Cardiac muscle cell (in vitro differentiated cells and primary cell): ENCODE measurements at regions not wholly inside any gene's neighbourhood (a gene's known extent, or its start where the extent isn't known, plus 50 kb on each side); places are given as distances from the start of the nearest gene placed in this dataset.
A peak's percentile ranks its signal among the peaks of the same experiment; 100 is the strongest.

Source experiments
- DNase-seq, 2 donors: peaks; one replicate each; pipeline versions ENCODE4 v3.0.0 to v3.0.0-alpha.2; 2010 to 2017; ENCODE audit warnings: low read depth in 1 of 2, low spot score in 1 of 2
- H3K27ac ChIP-seq: fragments of 200-600 bp; sonication (generic); 2 replicates; pipeline ENCODE4 v1.5.1; 2016
- H3K27me3 ChIP-seq: fragments of 200-600 bp; sonication (generic); 2 replicates; pipeline ENCODE4 v1.6.0; 2016; ENCODE audit warnings: control low read depth
- H3K36me3 ChIP-seq: fragments of 200-600 bp; sonication (generic); 2 replicates; pipeline ENCODE4 v1.5.1; 2016; ENCODE audit warnings: control low read depth
- H3K4me1 ChIP-seq: fragments of 200-600 bp; sonication (generic); 2 replicates; pipeline ENCODE4 v1.8.1; 2017; ENCODE audit warnings: low read depth, mild to moderate bottlenecking, mixed run types
- H3K4me3 ChIP-seq: fragments of 200-600 bp; sonication (generic); 2 replicates; pipeline ENCODE4 v1.5.1; 2016; ENCODE audit warnings: mild to moderate bottlenecking
- H3K9me3 ChIP-seq: fragments of 200-600 bp; sonication (generic); 2 replicates; pipeline ENCODE4 v1.5.1; 2017; ENCODE audit warnings: low read depth, mild to moderate bottlenecking, control low read depth
- TF ChIP-seq, protein P1 (sequence below): IDR thresholded peaks from 2 replicates; pipeline ENCODE4 v1.5.1; 2012; ENCODE audit warnings: low read depth, mild to moderate bottlenecking, low read length

DNA sequence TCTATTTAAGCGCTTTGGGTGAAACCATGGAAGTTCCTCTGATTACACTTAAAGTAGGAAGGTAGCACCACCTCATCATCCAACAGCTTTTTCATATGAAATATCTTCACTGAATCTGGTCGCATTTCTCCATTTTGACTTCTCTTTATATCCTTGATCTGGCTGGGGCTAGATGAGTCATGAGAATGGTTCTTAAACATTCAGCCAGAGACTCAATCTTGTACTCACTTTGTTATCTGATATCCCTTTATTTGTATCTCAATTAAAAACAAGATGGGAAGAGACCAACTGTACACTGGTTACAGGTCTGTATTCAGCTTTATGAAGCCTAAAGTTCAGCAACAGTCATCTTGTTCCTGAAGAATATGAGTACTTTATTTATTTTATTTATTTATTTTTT lies 84.9 kb downstream of the CBLL2 start:
- Histone ChIP-seq H3K4me3 (no peak overlapping the region), H3K27ac (no peak overlapping the region), H3K27me3 (no peaks in the 10 kb centered on the region), H3K36me3 (no peaks in the 10 kb centered on the region), H3K9me3 (no peaks in the 10 kb centered on the region), H3K4me1 (peaks cover 4% of the 10 kb centered on the region)
- TF ChIP-seq, protein P1, sequence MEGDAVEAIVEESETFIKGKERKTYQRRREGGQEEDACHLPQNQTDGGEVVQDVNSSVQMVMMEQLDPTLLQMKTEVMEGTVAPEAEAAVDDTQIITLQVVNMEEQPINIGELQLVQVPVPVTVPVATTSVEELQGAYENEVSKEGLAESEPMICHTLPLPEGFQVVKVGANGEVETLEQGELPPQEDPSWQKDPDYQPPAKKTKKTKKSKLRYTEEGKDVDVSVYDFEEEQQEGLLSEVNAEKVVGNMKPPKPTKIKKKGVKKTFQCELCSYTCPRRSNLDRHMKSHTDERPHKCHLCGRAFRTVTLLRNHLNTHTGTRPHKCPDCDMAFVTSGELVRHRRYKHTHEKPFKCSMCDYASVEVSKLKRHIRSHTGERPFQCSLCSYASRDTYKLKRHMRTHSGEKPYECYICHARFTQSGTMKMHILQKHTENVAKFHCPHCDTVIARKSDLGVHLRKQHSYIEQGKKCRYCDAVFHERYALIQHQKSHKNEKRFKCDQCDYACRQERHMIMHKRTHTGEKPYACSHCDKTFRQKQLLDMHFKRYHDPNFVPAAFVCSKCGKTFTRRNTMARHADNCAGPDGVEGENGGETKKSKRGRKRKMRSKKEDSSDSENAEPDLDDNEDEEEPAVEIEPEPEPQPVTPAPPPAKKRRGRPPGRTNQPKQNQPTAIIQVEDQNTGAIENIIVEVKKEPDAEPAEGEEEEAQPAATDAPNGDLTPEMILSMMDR = no peak
- DNase-seq = no peak

DNA sequence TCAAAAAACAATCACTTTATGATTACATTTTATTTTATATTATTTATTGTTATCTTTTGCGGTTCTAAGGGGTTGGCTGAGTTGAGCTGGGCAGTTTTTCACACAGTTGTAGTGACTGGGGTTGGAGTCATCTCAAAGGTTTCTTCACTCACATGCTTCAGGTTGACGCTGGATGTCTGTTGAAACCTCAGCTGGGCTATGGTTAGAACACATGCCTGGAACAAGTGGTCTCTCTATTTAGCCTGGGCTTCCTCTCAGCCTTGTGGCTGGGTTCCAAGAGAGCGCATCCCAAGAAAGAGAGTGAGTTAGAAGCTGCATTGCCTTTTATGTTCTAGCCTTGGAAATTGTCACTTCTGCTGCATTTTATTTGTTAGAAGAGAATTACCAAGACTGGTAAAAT lies 87.4 kb downstream of the CBLL2 start:
- no peaks in the 10 kb centered on the region for H3K36me3 ChIP-seq
- TF ChIP-seq, protein P1 = no peak
- no peak overlapping the region for H3K4me3 ChIP-seq
- no peaks in the 10 kb centered on the region for H3K27me3 ChIP-seq
- H3K9me3 ChIP-seq = no peaks in the 10 kb centered on the region
- peaks cover 4% of the 10 kb centered on the region for H3K4me1 ChIP-seq
- peak in 1 of 2 donors; percentile 7 for DNase-seq
- H3K27ac ChIP-seq = no peak overlapping the region

DNA sequence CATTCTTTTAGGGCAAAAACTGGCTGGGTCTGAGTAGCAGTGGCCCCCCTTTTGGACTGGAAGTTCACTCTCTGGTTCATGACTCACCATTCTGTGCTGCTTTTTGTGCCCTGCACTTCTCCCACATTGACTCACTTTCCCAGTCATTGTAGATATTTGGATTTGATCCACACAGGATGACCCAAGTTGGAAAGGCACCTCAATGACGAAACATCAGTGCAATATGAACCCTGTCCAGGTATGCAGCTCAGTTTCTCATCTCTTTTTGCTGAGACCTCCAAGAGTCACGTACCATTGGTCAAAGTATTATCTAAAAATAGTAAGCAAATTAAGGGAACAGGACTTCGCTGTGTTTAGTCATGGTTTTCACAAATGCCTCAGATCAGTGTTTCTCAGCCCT lies 92.7 kb downstream of the CBLL2 start:
- H3K9me3 ChIP-seq = no peaks in the 10 kb centered on the region
- H3K4me1 ChIP-seq = no peaks in the 10 kb centered on the region
- H3K36me3 ChIP-seq = no peaks in the 10 kb centered on the region
- no peak overlapping the region for H3K27ac ChIP-seq
- no peaks in the 10 kb centered on the region for H3K27me3 ChIP-seq
- no peak overlapping the region for H3K4me3 ChIP-seq
- TF ChIP-seq, protein P1 = no peak
- peak in 1 of 2 donors; percentile 15 for DNase-seq

DNA sequence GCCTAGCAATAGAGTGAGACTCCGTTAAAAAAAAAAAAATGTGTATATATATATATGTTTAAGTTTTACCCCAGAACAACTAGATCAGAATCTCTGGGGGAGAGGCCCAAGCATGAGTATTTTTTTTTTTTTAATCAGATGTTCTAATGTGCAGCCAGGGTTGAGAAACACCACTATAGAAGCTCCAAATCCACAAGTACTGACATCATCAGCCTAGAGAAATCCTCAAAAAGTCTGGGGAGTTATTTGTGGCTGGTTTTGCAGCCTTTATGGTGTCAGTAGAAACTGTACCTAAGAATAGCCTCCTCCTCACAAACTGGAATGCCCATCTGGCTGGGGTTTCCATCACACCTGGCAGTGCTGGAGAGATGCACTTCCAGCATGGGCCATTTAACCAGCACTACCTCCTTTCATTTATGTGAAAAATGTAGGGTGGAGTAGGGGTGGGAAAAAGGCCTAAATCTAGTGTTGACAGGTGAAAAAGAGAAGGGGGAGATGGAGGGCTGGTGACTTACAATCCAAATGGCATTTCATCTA lies 93.5 kb downstream of the CBLL2 start:
- no peak overlapping the region for H3K27ac ChIP-seq
- DNase-seq = no peak
- TF ChIP-seq, protein P1 = no peak

DNA sequence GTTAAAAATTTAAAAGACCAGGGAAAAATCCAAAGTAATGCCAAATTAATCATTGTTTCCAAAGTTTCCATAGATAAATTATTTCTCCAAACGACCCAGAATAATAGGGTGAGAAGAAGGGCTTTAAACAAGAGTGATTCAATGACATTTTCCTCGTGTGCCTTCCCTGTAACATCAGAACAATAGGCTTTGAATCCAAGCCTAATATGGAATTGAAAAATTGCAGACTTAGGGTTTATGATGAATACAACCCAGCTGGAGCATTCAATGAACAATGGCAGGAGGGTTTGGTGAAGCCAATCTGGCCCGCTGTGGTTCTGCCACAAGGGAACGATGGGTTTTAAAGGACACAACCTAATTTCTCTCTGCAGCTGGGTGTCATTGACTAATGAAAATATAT lies 94.2 kb downstream of the CBLL2 start:
- no peak overlapping the region for H3K27ac ChIP-seq
- H3K9me3 ChIP-seq = no peaks in the 10 kb centered on the region
- TF ChIP-seq, protein P1 = no peak
- H3K36me3 ChIP-seq = no peaks in the 10 kb centered on the region
- H3K27me3 ChIP-seq = no peaks in the 10 kb centered on the region
- H3K4me1 ChIP-seq = no peaks in the 10 kb centered on the region
- H3K4me3 ChIP-seq = no peak overlapping the region
- no peak for DNase-seq

More for the DNA sequence above, 93.5 kb downstream of the CBLL2 start:
- H3K4me3 ChIP-seq = no peak overlapping the region
- H3K4me1 ChIP-seq = no peaks in the 10 kb centered on the region
- no peaks in the 10 kb centered on the region for H3K9me3 ChIP-seq
- H3K27me3 ChIP-seq = no peaks in the 10 kb centered on the region
- no peaks in the 10 kb centered on the region for H3K36me3 ChIP-seq

DNA sequence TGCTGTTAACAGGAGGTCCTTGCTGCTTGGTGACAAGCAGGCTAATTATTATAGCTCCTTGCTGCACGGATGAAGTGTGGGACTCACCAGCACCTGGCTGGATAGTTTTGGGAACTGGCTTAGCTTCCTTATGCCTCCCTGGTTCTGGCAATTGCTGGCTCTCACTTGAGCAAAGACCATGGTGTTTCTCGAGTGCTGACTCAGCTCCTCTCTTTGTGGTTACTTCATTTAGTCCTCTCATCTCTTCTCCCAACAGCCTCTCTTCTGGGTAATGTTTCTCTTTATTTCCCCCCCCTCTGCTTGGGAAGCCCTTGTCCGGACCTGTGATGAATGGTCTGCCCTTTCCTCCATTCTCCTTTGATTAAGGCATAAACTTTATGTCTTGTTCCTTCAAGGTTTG lies 100.4 kb downstream of the CBLL2 start:
- H3K27me3 ChIP-seq = no peaks in the 10 kb centered on the region
- H3K36me3 ChIP-seq = no peaks in the 10 kb centered on the region

More for the DNA sequence above, 100.4 kb downstream of the CBLL2 start:
- TF ChIP-seq, protein P1 = no peak
- Histone ChIP-seq H3K9me3 (no peaks in the 10 kb centered on the region), H3K4me1 (no peaks in the 10 kb centered on the region), H3K4me3 (no peak overlapping the region), H3K27ac (no peak overlapping the region)
- no peak for DNase-seq
